ENCODE measurements at regions not wholly inside any gene's neighbourhood (a gene's known extent, or its start where the extent isn't known, plus 50 kb on each side); places are given as distances from the start of the nearest gene placed in this dataset.

GRCh38 chr7:19920166-19920565, 146.7 kb upstream of the TMEM196 start:
- H3K36me3 ChIP-seq (replicated peaks; ENCODE audit: low read depth, low read length): no peaks in the 10 kb centered on the region
- no peaks in the 10 kb centered on the region for H4K20me1 ChIP-seq (ENCODE audit: insufficient read depth, low read length)
- no peak overlapping the region for H3K4me3 ChIP-seq (ENCODE audit: low read length)
- no peak overlapping the region for H3K27ac ChIP-seq (ENCODE audit: low read length)
- H3K27me3 ChIP-seq (ENCODE audit: low read depth, low read length): no peaks in the 10 kb centered on the region
- no peak overlapping the region for H2AFZ ChIP-seq (ENCODE audit: low read depth, low read length)
- no peaks in the 10 kb centered on the region for H3K4me1 ChIP-seq (ENCODE audit: low read length)
- H3K79me2 ChIP-seq (ENCODE audit: low read length): no peaks in the 10 kb centered on the region
- no peak overlapping the region for H3K9ac ChIP-seq (ENCODE audit: low read length)
- no peaks in the 10 kb centered on the region for H3K9me3 ChIP-seq (ENCODE audit: insufficient read depth, low read length)
- H3K4me2 ChIP-seq (ENCODE audit: low read length): no peak overlapping the region
- TF ChIP-seq CTCF (IDR thresholded peaks at IDR 0.05; ENCODE audit: low read depth, low read length): no peak
- no peak for TF ChIP-seq EZH2phosphoT487 (IDR thresholded peaks at IDR 0.05; ENCODE audit: low read depth)

- H2AFZ ChIP-seq (ENCODE audit: low read depth, low read length): no peak overlapping the region
- TF ChIP-seq CTCF (IDR thresholded peaks at IDR 0.05; ENCODE audit: low read depth, low read length): no peak
- TF ChIP-seq EZH2phosphoT487 (IDR thresholded peaks at IDR 0.05; ENCODE audit: low read depth): no peak
- H3K4me2 ChIP-seq (ENCODE audit: low read length): no peak overlapping the region
- H3K27ac ChIP-seq (ENCODE audit: low read length): no peak overlapping the region
- no peaks in the 10 kb centered on the region for H3K4me1 ChIP-seq (ENCODE audit: low read length)
- H3K79me2 ChIP-seq (ENCODE audit: low read length): no peaks in the 10 kb centered on the region
- H3K9me3 ChIP-seq (ENCODE audit: insufficient read depth, low read length): no peaks in the 10 kb centered on the region
- no peaks in the 10 kb centered on the region for H3K27me3 ChIP-seq (ENCODE audit: low read depth, low read length)
- no peak overlapping the region for H3K4me3 ChIP-seq (ENCODE audit: low read length)
- no peaks in the 10 kb centered on the region for H4K20me1 ChIP-seq (ENCODE audit: insufficient read depth, low read length)
- no peaks in the 10 kb centered on the region for H3K36me3 ChIP-seq (replicated peaks; ENCODE audit: low read depth, low read length)
- no peak overlapping the region for H3K9ac ChIP-seq (ENCODE audit: low read length)
Measured at GRCh38 chr7:19919261-19920095, 146.1 kb upstream of the TMEM196 start.

- no peak overlapping the region for H3K27ac ChIP-seq (ENCODE audit: low read length)
- H3K9ac ChIP-seq (ENCODE audit: low read length): no peak overlapping the region
- no peak overlapping the region for H2AFZ ChIP-seq (ENCODE audit: low read depth, low read length)
- TF ChIP-seq EZH2phosphoT487 (IDR thresholded peaks at IDR 0.05; ENCODE audit: low read depth) (no peak), CTCF (IDR thresholded peaks at IDR 0.05; ENCODE audit: low read depth, low read length) (no peak)
- H3K27me3 ChIP-seq (ENCODE audit: low read depth, low read length): no peaks in the 10 kb centered on the region
- no peaks in the 10 kb centered on the region for H3K4me1 ChIP-seq (ENCODE audit: low read length)
- H3K79me2 ChIP-seq (ENCODE audit: low read length): no peaks in the 10 kb centered on the region
- no peaks in the 10 kb centered on the region for H4K20me1 ChIP-seq (ENCODE audit: insufficient read depth, low read length)
- no peak overlapping the region for H3K4me2 ChIP-seq (ENCODE audit: low read length)
- H3K9me3 ChIP-seq (ENCODE audit: insufficient read depth, low read length): no peaks in the 10 kb centered on the region
- no peaks in the 10 kb centered on the region for H3K36me3 ChIP-seq (replicated peaks; ENCODE audit: low read depth, low read length)
- H3K4me3 ChIP-seq (ENCODE audit: low read length): no peak overlapping the region
Measured at GRCh38 chr7:19916046-19916445, 142.6 kb upstream of the TMEM196 start.

- H3K79me2 ChIP-seq (ENCODE audit: low read length): no peaks in the 10 kb centered on the region
- H3K9ac ChIP-seq (ENCODE audit: low read length): no peak overlapping the region
- no peaks in the 10 kb centered on the region for H3K27me3 ChIP-seq (ENCODE audit: low read depth, low read length)
- H2AFZ ChIP-seq (ENCODE audit: low read depth, low read length): no peak overlapping the region
- H3K27ac ChIP-seq (ENCODE audit: low read length): no peak overlapping the region
- H3K4me2 ChIP-seq (ENCODE audit: low read length): no peak overlapping the region
- H3K4me1 ChIP-seq (ENCODE audit: low read length): no peaks in the 10 kb centered on the region
- no peaks in the 10 kb centered on the region for H3K36me3 ChIP-seq (replicated peaks; ENCODE audit: low read depth, low read length)
- no peak for TF ChIP-seq EZH2phosphoT487 (IDR thresholded peaks at IDR 0.05; ENCODE audit: low read depth)
- no peaks in the 10 kb centered on the region for H3K9me3 ChIP-seq (ENCODE audit: insufficient read depth, low read length)
- no peak overlapping the region for H3K4me3 ChIP-seq (ENCODE audit: low read length)
- H4K20me1 ChIP-seq (ENCODE audit: insufficient read depth, low read length): no peaks in the 10 kb centered on the region
Measured at GRCh38 chr7:19915596-19915995, 142.2 kb upstream of the TMEM196 start.

All from OCI-LY3 (cell line).